ENCODE measurements at regions not wholly inside any gene's neighbourhood (a gene's known extent, or its start where the extent isn't known, plus 50 kb on each side); places are given as distances from the start of the nearest gene placed in this dataset.

DNA sequence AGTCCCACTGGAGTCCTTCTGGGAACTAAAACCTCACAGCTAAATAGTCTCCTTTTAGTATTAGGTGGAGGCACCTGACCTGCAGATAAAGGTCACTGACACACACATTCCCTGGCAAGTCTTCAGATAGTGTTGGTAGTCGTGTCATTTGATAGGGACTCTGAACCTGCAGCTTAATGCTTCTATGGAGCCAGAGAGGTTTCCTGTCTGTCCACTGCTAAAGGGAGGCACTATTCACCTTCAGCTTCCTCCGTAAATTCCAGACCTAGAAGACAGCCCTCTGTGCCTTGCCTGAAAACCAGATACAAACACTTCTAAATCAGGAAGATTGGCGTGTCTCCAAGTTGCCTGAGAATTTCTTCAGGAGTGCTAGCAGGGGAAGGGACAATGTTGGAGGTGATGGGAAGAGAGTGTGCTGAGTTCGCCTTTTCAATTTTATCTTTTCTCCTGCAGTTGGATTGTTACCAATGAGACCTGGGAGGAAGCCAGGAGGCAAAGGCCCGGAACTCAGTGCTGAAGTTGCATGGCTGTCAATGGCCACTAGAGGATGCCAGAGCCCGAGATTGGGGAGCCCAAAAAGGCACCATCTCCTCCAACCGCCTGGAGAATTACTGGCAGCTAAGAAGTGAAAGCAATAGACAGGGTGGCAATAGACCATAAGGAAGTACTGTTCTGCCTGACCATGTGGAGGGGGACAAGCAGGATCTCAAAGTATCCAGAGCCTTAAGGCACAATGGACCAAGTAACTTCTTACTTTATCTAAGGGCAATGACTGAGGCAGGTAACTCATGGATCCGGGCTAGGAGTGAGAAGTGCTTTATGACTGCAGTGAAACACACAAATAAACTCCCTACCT lies 81.6 kb upstream of the SCAF11 start:
- TF ChIP-seq CTCF (IDR thresholded peaks at IDR 0.05), result peak; percentile 98
- Histone ChIP-seq H3K27ac (peak overlapping the region; percentile 88), H3K9ac (no peak overlapping the region), H3K4me2 (ENCODE audit: low read length) (peak overlapping the region; percentile 40), H3K36me3 (ENCODE audit: control insufficient read depth, insufficient read depth, low read length) (no peaks in the 10 kb centered on the region), H3K4me1 (peaks cover 48% of the 10 kb centered on the region), H3K79me2 (no peaks in the 10 kb centered on the region), H3K9me3 (ENCODE audit: control insufficient read depth, low read length) (no peaks in the 10 kb centered on the region), H3K4me3 (ENCODE audit: low read depth, low read length) (no peak overlapping the region), H3K27me3 (ENCODE audit: control insufficient read depth, insufficient read depth, low read length) (no peaks in the 10 kb centered on the region), H2AFZ (peak overlapping the region; percentile 68)

- Histone ChIP-seq H3K4me3 (ENCODE audit: low read depth, low read length) (no peak overlapping the region), H3K27ac (peak overlapping the region; percentile 88), H3K79me2 (no peaks in the 10 kb centered on the region), H3K9ac (no peak overlapping the region), H3K9me3 (ENCODE audit: control insufficient read depth, low read length) (no peaks in the 10 kb centered on the region), H3K36me3 (ENCODE audit: control insufficient read depth, insufficient read depth, low read length) (no peaks in the 10 kb centered on the region), H3K27me3 (ENCODE audit: control insufficient read depth, insufficient read depth, low read length) (no peaks in the 10 kb centered on the region), H3K4me1 (peaks cover 48% of the 10 kb centered on the region), H2AFZ (peak overlapping the region; percentile 68), H3K4me2 (ENCODE audit: low read length) (peak overlapping the region; percentile 40)
- no peak for TF ChIP-seq CTCF (IDR thresholded peaks at IDR 0.05)
These were observed 81.0 kb upstream of the SCAF11 start for GRCh38 chr12:46071335-46071734.

GRCh38 chr12:46067094-46067493 lies 76.7 kb upstream of the SCAF11 start:
- Histone ChIP-seq H3K4me3 (ENCODE audit: low read depth, low read length) (no peak overlapping the region), H3K36me3 (ENCODE audit: control insufficient read depth, insufficient read depth, low read length) (no peaks in the 10 kb centered on the region), H3K4me2 (ENCODE audit: low read length) (no peak overlapping the region), H3K79me2 (no peaks in the 10 kb centered on the region), H3K27ac (no peak overlapping the region), H3K4me1 (peaks cover 15% of the 10 kb centered on the region), H3K27me3 (ENCODE audit: control insufficient read depth, insufficient read depth, low read length) (no peaks in the 10 kb centered on the region), H3K9me3 (ENCODE audit: control insufficient read depth, low read length) (no peaks in the 10 kb centered on the region), H2AFZ (no peak overlapping the region), H3K9ac (no peak overlapping the region)
- TF ChIP-seq CTCF (IDR thresholded peaks at IDR 0.05), result no peak

GRCh38 chr12:46065412-46066166 lies 75.2 kb upstream of the SCAF11 start:
- no peak overlapping the region for H3K9ac ChIP-seq
- H3K4me2 ChIP-seq (ENCODE audit: low read length), result no peak overlapping the region
- H3K79me2 ChIP-seq, result no peaks in the 10 kb centered on the region
- H3K27me3 ChIP-seq (ENCODE audit: control insufficient read depth, insufficient read depth, low read length), result no peaks in the 10 kb centered on the region
- no peaks in the 10 kb centered on the region for H3K4me1 ChIP-seq
- H3K36me3 ChIP-seq (ENCODE audit: control insufficient read depth, insufficient read depth, low read length), result no peaks in the 10 kb centered on the region
- H3K9me3 ChIP-seq (ENCODE audit: control insufficient read depth, low read length), result no peaks in the 10 kb centered on the region
- H3K27ac ChIP-seq, result no peak overlapping the region
- H3K4me3 ChIP-seq (ENCODE audit: low read depth, low read length), result no peak overlapping the region
- TF ChIP-seq CTCF (IDR thresholded peaks at IDR 0.05), result no peak
- no peak overlapping the region for H2AFZ ChIP-seq

Measured in parathyroid adenoma (tissue), 2 donors.